HFFc6 (cell line): ENCODE measurements at regions not wholly inside any gene's neighbourhood (a gene's known extent, or its start where the extent isn't known, plus 50 kb on each side); places are given as distances from the start of the nearest gene placed in this dataset.

Source experiments
- DNase-seq: peaks from one replicate; pipeline ENCODE4 v3.0.0-alpha.2; 2018
- H3K27ac Mint-ChIP-seq: 2 replicates; pipeline ENCODE4 v1.8.0; 2020; ENCODE audit warnings: mild to moderate bottlenecking, mixed read lengths
- H3K27me3 Mint-ChIP-seq: 2 replicates; pipeline ENCODE4 v1.8.0; 2021; ENCODE audit warnings: mild to moderate bottlenecking, moderate library complexity, mixed read lengths; ENCODE audit not compliant: insufficient read depth
- H3K36me3 Mint-ChIP-seq: 2 replicates; pipeline ENCODE4 v1.8.0; 2021; ENCODE audit warnings: low read depth, mixed read lengths
- H3K4me1 Mint-ChIP-seq: 2 replicates; pipeline ENCODE4 v1.8.0; 2020; ENCODE audit warnings: low read depth, mixed read lengths
- H3K4me3 Mint-ChIP-seq: 2 replicates; pipeline ENCODE4 v1.8.0; 2020; ENCODE audit warnings: mild to moderate bottlenecking, moderate library complexity, mixed read lengths
- H3K9me3 Mint-ChIP-seq: 2 replicates; pipeline ENCODE4 v1.8.0; 2020; ENCODE audit warnings: mild to moderate bottlenecking, mixed read lengths
- TF ChIP-seq, protein P1 (sequence below): fragments of 200-600 bp; sonication (generic); IDR thresholded peaks from 2 replicates; pipeline ENCODE4 v1.5.0; 2021; ENCODE audit warnings: antibody characterized with exemption, mild to moderate bottlenecking

DNA sequence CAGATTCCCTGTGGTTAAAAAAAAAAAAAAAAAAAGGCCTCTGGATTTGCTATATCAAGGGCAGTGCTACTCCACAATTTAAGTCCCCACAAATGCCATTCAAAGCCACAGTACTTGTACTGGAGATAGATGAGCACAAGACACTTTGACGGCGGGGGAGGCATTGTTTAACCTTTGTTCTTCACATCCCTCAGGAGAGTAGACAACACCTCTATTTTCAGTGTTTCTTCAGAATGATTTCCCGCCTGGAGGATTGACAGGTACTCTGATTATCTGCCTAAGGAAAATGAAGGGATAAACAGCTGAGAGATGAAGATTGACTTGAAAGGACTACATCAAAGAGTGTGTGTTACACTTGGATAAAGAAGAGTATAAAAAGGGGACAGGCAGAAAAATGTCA is 58.7 kb downstream of the OTOL1 start:
- no peaks in the 10 kb centered on the region for H3K27me3 Mint-ChIP-seq
- H3K4me1 Mint-ChIP-seq, result peaks cover 13% of the 10 kb centered on the region
- no peaks in the 10 kb centered on the region for H3K9me3 Mint-ChIP-seq
- no peak overlapping the region for H3K4me3 Mint-ChIP-seq
- no peaks in the 10 kb centered on the region for H3K36me3 Mint-ChIP-seq
- TF ChIP-seq, protein P1, sequence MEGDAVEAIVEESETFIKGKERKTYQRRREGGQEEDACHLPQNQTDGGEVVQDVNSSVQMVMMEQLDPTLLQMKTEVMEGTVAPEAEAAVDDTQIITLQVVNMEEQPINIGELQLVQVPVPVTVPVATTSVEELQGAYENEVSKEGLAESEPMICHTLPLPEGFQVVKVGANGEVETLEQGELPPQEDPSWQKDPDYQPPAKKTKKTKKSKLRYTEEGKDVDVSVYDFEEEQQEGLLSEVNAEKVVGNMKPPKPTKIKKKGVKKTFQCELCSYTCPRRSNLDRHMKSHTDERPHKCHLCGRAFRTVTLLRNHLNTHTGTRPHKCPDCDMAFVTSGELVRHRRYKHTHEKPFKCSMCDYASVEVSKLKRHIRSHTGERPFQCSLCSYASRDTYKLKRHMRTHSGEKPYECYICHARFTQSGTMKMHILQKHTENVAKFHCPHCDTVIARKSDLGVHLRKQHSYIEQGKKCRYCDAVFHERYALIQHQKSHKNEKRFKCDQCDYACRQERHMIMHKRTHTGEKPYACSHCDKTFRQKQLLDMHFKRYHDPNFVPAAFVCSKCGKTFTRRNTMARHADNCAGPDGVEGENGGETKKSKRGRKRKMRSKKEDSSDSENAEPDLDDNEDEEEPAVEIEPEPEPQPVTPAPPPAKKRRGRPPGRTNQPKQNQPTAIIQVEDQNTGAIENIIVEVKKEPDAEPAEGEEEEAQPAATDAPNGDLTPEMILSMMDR, result no peak
- no peak overlapping the region for H3K27ac Mint-ChIP-seq
- DNase-seq, result no peak

DNA sequence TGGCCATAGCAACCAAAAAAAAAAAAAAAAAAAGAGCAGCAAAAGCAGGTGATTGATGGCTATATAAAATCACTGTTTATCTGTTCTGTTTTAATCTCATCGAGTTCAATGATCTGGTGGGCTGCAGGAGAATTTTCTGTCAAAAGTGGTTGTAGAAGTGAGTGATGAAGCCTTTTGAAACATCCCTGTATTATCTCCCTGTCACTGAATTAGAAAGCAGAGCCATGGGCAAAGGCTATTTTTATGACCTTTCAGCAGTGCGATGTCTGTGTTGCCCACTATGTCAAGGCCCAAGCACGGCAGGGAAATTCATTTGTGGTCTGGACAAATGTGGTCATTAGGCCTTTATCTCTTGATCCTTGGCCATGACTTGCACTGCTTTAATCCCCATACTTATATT is 59.9 kb downstream of the OTOL1 start:
- Mint-ChIP-seq H3K4me1 (peaks cover 16% of the 10 kb centered on the region), H3K27me3 (no peaks in the 10 kb centered on the region), H3K4me3 (no peak overlapping the region), H3K27ac (no peak overlapping the region), H3K9me3 (no peaks in the 10 kb centered on the region), H3K36me3 (no peaks in the 10 kb centered on the region)
- TF ChIP-seq, protein P1, result no peak
- DNase-seq, result no peak

DNA sequence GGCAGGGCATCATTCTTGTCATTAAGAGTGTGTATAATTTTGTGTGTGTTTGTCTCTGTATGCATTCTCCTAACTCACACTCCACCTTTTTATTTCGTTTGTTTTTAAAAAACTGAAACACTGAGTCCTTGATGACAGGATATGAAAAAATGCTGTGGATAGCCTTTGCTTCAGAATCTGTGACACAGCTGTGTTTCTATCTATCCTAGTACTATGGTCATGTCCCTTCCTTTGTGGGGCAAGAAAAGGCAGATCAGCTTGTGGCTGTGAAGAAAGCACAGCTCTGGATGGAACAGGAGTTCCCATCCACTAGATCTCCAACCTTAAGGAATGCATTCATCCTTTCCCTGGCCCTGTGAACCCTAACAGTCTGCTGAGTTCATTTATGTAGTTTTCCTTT is 60.3 kb downstream of the OTOL1 start:
- TF ChIP-seq, protein P1, result no peak
- Mint-ChIP-seq H3K27me3 (no peaks in the 10 kb centered on the region), H3K9me3 (no peaks in the 10 kb centered on the region), H3K27ac (no peak overlapping the region), H3K4me3 (no peak overlapping the region), H3K4me1 (peaks cover 16% of the 10 kb centered on the region), H3K36me3 (no peaks in the 10 kb centered on the region)
- DNase-seq, result no peak

DNA sequence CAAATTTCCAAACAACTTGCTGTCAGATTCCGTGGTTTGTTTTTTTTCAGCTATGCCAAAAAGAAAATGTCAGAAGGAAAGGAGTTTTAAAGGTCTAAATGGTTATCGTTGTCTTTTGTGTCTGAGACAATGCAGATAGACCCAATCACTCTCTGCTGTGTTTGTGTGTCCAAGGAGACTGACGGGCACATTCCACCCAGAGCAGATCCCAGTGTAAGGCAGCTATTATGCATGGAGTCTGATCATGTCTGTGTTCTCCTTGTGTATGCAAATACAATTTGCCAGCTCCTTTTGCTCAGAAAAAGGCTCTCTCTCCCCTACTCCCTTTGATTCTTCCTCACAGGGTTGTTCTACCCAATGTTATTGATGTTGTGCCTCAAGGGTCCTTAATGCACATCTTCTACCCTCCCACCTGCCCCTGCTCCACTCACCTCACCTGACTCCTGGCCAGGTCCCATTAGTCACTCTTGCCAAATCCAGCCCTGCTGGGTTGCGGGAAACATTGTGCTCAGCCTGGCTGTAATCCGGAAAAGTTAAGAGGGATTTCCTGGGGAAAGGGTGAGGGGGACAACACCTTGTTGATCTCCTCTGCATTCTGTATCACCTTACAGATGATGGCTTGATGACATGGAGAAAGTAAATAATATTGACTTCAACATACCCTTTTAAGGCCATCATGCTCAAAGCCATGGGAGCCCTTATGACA is 61.0 kb downstream of the OTOL1 start:
- H3K27me3 Mint-ChIP-seq, result peaks cover 2% of the 10 kb centered on the region; the same call in 1 of the 2 replicates
- DNase-seq, result no peak
- peaks cover 16% of the 10 kb centered on the region for H3K4me1 Mint-ChIP-seq
- H3K27ac Mint-ChIP-seq, result no peak overlapping the region
- no peak overlapping the region for H3K4me3 Mint-ChIP-seq
- TF ChIP-seq, protein P1, result no peak
- no peaks in the 10 kb centered on the region for H3K9me3 Mint-ChIP-seq
- H3K36me3 Mint-ChIP-seq, result no peaks in the 10 kb centered on the region

DNA sequence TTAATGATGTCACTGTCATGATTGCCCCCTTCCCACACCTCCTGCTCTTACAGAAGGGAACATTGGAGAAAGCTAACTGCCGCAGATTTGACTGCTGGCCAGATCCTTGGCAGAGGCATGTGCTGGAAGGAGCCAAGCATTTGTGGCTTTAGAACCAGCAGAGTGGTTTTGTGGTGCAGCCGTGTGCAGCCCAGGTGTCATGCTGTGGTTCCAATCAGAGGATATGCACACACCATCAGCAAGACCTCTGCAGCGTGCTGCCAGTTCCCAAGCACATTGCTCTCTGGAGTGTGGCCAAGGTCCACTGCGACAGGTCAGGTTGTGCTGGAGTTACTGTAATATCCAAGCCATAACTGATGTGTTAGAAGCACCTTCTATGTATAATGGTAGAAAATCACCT is 61.6 kb downstream of the OTOL1 start:
- Mint-ChIP-seq H3K36me3 (no peaks in the 10 kb centered on the region), H3K4me1 (peaks cover 16% of the 10 kb centered on the region), H3K9me3 (no peaks in the 10 kb centered on the region), H3K4me3 (no peak overlapping the region), H3K27me3 (peaks cover 2% of the 10 kb centered on the region; the same call in 1 of the 2 replicates), H3K27ac (no peak overlapping the region)
- TF ChIP-seq, protein P1, result no peak
- DNase-seq, result no peak
